Choroid plexus epithelial cell (primary cell): ENCODE measurements at regions not wholly inside any gene's neighbourhood (a gene's known extent, or its start where the extent isn't known, plus 50 kb on each side); places are given as distances from the start of the nearest gene placed in this dataset.
"Not testable (repeated sequence)": the region's sequence is repeated elsewhere in the genome, so short reads cannot be mapped to it uniquely, and the experiment has no call there.

Experiments
- DNase-seq: peaks from one replicate; pipeline ENCODE4 v3.0.0-alpha.2; 2010; ENCODE audit warnings: low read depth
- H3K4me3 ChIP-seq: 2 replicates; pipeline ENCODE4 v1.5.1; 2011; ENCODE audit warnings: low read depth, mild to moderate bottlenecking, control low read depth, low read length, moderate library complexity
- TF ChIP-seq, protein P1 (sequence below): conservative IDR thresholded peaks from 2 replicates; pipeline ENCODE4 v1.5.1; 2011; ENCODE audit warnings: low read depth, mild to moderate bottlenecking, control low read depth, inconsistent platforms, low read length, moderate library complexity

DNA sequence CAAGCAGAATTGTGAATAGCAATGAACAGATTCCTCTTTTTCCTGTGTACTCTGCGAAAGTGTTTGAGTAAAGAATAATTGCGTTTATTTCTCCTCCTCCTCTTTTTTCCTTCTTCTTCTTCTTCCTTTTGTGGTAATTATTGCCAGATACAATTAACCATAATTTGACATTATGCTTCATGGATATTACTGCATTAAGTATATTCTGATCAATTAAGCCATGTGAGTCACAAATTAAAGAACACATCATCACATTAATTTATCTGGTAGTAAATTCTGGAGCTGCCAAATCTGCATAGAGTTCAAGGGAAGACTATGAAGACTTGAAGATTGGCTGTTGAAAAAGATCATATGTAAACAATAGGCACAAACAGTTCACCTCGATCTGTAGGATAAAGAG is 72.9 kb upstream of the TFPI start:
- TF ChIP-seq, protein P1, sequence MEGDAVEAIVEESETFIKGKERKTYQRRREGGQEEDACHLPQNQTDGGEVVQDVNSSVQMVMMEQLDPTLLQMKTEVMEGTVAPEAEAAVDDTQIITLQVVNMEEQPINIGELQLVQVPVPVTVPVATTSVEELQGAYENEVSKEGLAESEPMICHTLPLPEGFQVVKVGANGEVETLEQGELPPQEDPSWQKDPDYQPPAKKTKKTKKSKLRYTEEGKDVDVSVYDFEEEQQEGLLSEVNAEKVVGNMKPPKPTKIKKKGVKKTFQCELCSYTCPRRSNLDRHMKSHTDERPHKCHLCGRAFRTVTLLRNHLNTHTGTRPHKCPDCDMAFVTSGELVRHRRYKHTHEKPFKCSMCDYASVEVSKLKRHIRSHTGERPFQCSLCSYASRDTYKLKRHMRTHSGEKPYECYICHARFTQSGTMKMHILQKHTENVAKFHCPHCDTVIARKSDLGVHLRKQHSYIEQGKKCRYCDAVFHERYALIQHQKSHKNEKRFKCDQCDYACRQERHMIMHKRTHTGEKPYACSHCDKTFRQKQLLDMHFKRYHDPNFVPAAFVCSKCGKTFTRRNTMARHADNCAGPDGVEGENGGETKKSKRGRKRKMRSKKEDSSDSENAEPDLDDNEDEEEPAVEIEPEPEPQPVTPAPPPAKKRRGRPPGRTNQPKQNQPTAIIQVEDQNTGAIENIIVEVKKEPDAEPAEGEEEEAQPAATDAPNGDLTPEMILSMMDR: no peak
- DNase-seq: no peak
- no peak overlapping the region for H3K4me3 ChIP-seq

DNA sequence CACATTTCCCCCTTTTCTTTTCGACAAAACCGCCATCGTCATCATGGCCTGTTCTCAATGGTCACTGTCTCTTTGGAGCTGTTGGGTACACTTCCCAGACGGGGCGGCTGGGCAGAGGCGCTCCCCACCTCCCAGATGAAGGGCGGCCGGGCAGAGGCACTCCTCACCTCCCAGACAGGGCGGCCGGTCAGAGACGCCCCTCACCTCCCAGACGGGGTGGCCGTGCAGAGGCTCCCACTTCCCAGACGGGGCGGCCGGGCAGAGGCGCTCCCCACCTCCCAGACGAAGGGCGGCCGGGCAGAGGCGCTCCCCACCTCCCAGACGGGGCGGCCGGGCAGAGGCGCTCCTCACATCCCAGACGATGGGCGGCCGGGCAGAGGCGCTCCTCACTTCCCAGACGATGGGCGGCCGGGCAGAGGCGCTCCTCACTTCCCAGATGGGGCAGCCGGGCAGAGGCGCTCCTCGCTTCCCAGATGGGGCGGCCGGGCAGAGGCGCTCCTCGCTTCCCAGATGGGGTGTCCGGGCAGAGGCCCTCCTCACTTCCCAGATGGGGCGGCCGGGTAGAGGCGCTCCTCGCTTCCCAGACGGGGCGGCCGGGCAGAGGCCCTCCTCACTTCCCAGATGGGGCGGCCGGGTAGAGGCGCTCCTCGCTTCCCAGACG is 82.6 kb upstream of the TFPI start:
- not testable (repeated sequence) for DNase-seq, H3K4me3 ChIP-seq

DNA sequence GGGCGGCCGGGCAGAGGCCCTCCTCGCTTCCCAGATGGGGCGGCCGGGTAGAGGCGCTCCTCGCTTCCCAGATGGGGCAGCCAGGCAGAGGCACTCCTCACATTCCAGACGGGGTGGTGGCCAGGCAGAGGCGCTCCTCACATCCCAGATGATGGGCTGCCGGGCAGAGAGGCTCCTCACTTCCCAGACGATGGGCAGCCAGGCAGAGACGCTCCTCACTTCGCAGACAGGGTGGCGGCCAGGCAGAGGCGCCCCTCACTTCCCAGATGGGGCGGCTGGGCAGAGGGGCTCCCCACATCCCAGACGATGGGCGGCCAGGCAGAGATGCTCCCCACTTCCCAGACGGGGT is 83.1 kb upstream of the TFPI start:
- not testable (repeated sequence) for DNase-seq, H3K4me3 ChIP-seq

DNA sequence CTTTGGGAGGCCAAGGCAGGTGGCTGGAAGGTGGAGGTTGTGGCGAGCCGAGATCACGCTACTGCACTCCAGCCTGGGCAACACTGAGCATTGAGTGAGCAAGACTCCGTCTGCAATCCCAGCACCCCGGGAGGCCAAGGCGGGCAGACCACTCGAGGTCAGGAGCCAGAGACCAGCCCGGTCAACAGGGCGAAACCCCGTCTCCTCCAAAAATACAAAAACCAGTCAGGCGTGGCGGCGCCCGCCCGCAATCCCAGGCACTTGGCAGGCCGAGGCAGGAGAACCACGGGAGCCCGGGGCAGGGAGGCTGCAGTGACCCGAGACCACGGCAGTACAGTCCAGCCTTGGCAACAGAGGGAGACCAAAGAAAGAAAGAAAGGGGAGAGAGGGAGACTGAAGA is 83.5 kb upstream of the TFPI start:
- not testable (repeated sequence) for H3K4me3 ChIP-seq, DNase-seq

DNA sequence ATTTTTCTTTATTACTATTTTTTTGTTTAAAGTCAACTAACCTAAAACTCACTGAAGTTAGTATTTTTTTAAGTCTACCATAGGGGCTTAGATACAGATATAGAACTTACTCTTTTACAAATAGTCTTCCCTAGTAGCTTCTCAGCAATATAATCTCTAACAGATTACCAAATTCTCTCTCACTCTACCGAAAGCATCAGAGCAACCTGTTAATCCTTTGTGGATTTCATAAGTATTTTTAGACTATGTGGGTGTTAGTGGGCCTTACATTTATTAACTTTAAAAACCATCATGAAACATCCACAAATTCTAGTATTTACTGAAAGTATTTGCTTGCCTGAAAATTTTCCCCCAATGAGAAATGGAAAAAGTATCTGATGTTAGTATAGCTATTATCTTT is 84.6 kb upstream of the TFPI start:
- TF ChIP-seq, protein P1: no peak
- no peak overlapping the region for H3K4me3 ChIP-seq
- DNase-seq: no peak

DNA sequence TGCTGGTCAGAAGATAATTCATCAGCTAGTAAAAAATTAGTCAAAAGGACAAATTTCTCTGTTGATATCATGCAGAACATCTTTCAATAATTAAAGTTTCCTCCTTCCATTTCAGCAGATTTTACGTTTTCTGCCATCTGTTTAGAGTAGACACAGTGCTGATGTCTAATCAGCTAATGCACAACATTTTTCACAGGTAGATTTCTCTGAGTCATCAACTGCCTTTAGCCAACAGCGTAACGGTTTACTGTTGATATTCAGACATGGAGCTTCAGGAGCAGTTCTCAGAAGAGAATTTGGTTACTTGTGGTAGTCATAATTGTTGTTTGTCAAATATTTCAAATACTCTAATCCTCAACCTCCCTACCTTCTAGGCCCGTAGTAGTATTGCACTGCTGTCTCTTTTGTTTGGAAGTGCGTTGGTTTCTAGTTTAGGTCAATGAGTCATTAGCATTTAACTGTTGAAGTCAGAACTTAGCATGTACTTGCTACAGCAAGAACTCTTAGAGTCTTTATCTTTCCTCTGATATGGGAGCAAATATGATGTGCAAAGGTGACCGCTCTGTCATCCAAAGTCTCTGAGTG is 86.8 kb upstream of the TFPI start:
- no peak for DNase-seq
- TF ChIP-seq, protein P1: no peak
- no peak overlapping the region for H3K4me3 ChIP-seq

DNA sequence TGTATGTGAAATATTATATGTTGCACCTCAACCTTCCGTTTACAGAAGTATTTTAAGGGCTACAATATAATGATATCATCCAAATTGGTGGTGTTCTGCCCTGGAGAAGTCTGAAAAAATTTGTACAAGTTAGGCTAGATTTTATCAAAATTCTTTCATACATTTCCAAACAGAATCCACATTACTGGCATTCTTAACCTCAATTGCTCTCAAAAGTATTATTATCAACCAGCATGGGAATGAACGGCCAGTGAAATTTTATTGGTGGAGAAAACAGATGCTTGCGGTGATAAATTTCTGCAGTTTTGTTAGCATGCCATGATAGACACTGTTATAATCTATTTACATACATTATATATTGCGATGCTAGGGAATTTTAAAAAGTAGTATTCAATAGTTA is 88.3 kb upstream of the TFPI start:
- no peak overlapping the region for H3K4me3 ChIP-seq
- TF ChIP-seq, protein P1: no peak
- no peak for DNase-seq

DNA sequence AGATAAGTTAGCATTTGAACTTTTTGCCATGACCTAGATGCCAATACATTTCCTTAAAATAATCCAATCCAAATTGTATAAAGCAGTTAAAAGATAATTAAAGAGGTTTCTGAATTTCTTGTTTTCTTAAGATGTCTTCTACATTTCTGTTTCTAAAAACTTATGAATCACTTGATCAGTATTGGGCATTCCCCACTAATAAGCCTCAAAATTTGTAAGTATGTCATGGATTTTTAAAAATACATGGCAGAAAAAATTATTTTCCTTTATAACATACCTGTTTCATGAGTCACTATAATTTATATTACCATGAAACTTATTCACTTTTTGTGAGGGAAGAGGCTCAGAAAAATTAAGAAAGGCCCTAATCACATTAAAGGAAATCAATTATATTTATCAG is 90.3 kb upstream of the TFPI start:
- TF ChIP-seq, protein P1: no peak
- H3K4me3 ChIP-seq: no peak overlapping the region
- DNase-seq: no peak

DNA sequence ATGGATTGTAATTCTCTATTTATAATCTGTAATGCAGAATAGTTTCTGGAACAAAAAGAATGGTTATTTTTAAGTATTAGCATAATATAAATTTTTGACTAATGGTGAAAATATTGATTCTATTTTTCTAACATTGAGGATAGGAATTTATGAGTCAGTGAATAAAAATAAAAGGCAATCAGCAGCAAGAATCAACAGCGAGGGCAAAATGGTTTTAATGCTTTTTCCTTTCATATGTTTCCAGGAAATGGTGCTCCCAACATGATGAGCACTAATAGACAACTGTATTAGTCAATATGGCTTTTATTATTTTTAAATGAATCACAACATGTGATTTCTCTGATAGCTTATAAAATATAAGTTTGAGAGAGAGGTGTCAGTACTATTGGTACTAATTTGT is 90.7 kb upstream of the TFPI start:
- DNase-seq: peak; percentile 5
- no peak overlapping the region for H3K4me3 ChIP-seq
- TF ChIP-seq, protein P1: no peak
